ENCODE measurements at regions not wholly inside any gene's neighbourhood (a gene's known extent, or its start where the extent isn't known, plus 50 kb on each side); places are given as distances from the start of the nearest gene placed in this dataset.

DNA sequence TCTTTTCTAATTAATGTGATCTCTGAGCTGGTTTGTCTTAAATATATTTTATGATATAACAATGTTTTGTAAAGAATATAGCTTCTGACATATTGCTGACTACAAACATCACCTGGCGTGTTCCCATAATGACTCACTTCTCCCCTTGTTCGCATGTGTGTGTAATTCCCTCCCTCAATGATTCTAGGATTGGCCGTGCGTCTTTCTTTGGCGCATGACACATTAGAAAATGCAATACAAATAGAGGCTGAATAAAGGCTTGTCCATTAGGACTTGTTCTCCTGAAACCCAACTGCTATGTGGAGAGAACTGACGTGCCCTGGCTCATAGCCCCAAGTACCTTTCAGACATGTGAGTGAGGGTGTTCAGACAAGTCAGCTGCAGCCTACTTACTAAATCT is 159.7 kb upstream of the CDH20 start:
- ATAC-seq = no peak
- TF ChIP-seq SIN3A (IDR thresholded peaks at IDR 0.05; ENCODE audit: borderline replicate concordance, insufficient read depth, low read depth, low read length) (no peak), TCF7L2 (IDR thresholded peaks at IDR 0.05; ENCODE audit: low read depth, low read length) (no peak), CTCF (IDR thresholded peaks at IDR 0.05) (no peak), REST (IDR thresholded peaks at IDR 0.05; ENCODE audit: insufficient read depth in 1 of 2, low read depth in 2 of 2, low read length in 1 of 2) (no peak), POLR2AphosphoS5 (IDR thresholded peaks at IDR 0.05; ENCODE audit: low read depth, low read length) (no peak)
- intact Hi-C loops (cut with micrococcal nuclease; ENCODE audit: unreplicated experiment) = no loop called here
- CTCF ChIA-PET = interaction anchor here (0.6 kb wide), 1 partner anchor 958 kb away, joined by 7 read pairs; no protein-coding TSS in a partner anchor
- H3K36me3 ChIP-seq (ENCODE audit: control insufficient read depth, insufficient read depth, low read length) = no peaks in the 10 kb centered on the region
- in situ Hi-C loops (cut with HindIII; ENCODE audit: low pct_unique_long_range_greater_than_20kb, low sequenced_read_pairs) = no loop called here
- POLR2A ChIA-PET = no interaction called here
- H3K27me3 ChIP-seq (ENCODE audit: control insufficient read depth, insufficient read depth, low read length) = no peaks in the 10 kb centered on the region
- no peak overlapping the region for H3K27ac ChIP-seq (ENCODE audit: low read length)
- BruUV-seq (replicated peaks) = no TSS peak
- H3K4me3 ChIP-seq (ENCODE audit: low read depth in 2 of 2, low read length in 2 of 2) = no peak overlapping the region
- H3K4me1 ChIP-seq (ENCODE audit: control insufficient read depth, insufficient read depth, low read length) = no peaks in the 10 kb centered on the region
- no peaks in the 10 kb centered on the region for H3K9me3 ChIP-seq (ENCODE audit: control insufficient read depth, insufficient read depth, low read depth, low read length)
- DNase-seq (ENCODE audit: low read depth, low spot score) = no peak

- intact Hi-C loops (cut with micrococcal nuclease; ENCODE audit: unreplicated experiment) = no loop called here
- Histone ChIP-seq H3K36me3 (ENCODE audit: control insufficient read depth, insufficient read depth, low read length) (no peaks in the 10 kb centered on the region), H3K27me3 (ENCODE audit: control insufficient read depth, insufficient read depth, low read length) (no peaks in the 10 kb centered on the region), H3K4me1 (ENCODE audit: control insufficient read depth, insufficient read depth, low read length) (no peaks in the 10 kb centered on the region), H3K9me3 (ENCODE audit: control insufficient read depth, insufficient read depth, low read depth, low read length) (no peaks in the 10 kb centered on the region), H3K4me3 (ENCODE audit: low read depth in 2 of 2, low read length in 2 of 2) (no peak overlapping the region), H3K27ac (ENCODE audit: low read length) (no peak overlapping the region)
- TF ChIP-seq SIN3A (IDR thresholded peaks at IDR 0.05; ENCODE audit: borderline replicate concordance, insufficient read depth, low read depth, low read length) (no peak), CTCF (IDR thresholded peaks at IDR 0.05) (no peak), POLR2AphosphoS5 (IDR thresholded peaks at IDR 0.05; ENCODE audit: low read depth, low read length) (no peak), REST (IDR thresholded peaks at IDR 0.05; ENCODE audit: insufficient read depth in 1 of 2, low read depth in 2 of 2, low read length in 1 of 2) (no peak), TCF7L2 (IDR thresholded peaks at IDR 0.05; ENCODE audit: low read depth, low read length) (no peak)
- ChIA-PET CTCF (no interaction called here), POLR2A (no interaction called here)
- no peak for ATAC-seq
- BruUV-seq (replicated peaks) = no TSS peak
- no peak for DNase-seq (ENCODE audit: low read depth, low spot score)
- in situ Hi-C loops (cut with HindIII; ENCODE audit: low pct_unique_long_range_greater_than_20kb, low sequenced_read_pairs) = no loop called here
Measured at GRCh38 chr18:61183798-61184197, 149.4 kb upstream of the CDH20 start.
